H1 (cell line): ENCODE measurements at regions not wholly inside any gene's neighbourhood (a gene's known extent, or its start where the extent isn't known, plus 50 kb on each side); places are given as distances from the start of the nearest gene placed in this dataset.

ENCODE experiments used
- CTCF ChIA-PET: fragments of 300-600 bp; sonication (Branson Sonifier 250); formaldehyde crosslinking; loops from one replicate; lab custom pipeline; 2021; ENCODE audit not compliant: partially characterized antibody; lab: Charles Lee
- POLR2A ChIA-PET: fragments of 300-600 bp; sonication (Branson Sonifier 250); formaldehyde crosslinking; loops from one replicate; lab custom pipeline; 2021; ENCODE audit warnings: inconsistent platforms; ENCODE audit not compliant: partially characterized antibody; lab: Charles Lee
- DNase-seq, 2 experiments: peaks; one replicate each; pipeline versions ENCODE4 v3.0.0 to v3.0.0-alpha.2; 2010 to 2022; ENCODE audit warnings: low spot score in 2 of 2, low read depth in 1 of 2, mixed read lengths in 1 of 2
- FAIRE-seq: peaks from 2 replicates; lab custom pipeline; 2011; peaks lifted over from hg19 to GRCh38; lab: Jason Lieb, UNC
- H2AFZ ChIP-seq: 2 replicates; pipeline ENCODE4 v1.8.1; 2012; ENCODE audit warnings: low read length, inconsistent platforms
- H2AK5ac ChIP-seq: 2 replicates; pipeline ENCODE4 v1.6.1; 2013; ENCODE audit warnings: low read depth, low read length
- H2BK120ac ChIP-seq: replicated peaks from 2 replicates; pipeline ENCODE3; 2013; ENCODE audit warnings: low read depth, low read length, inconsistent platforms
- H2BK12ac ChIP-seq: 2 replicates; pipeline ENCODE4 v1.6.1; 2013; ENCODE audit warnings: low read depth, low read length
- H2BK15ac ChIP-seq: 2 replicates; pipeline ENCODE4 v1.6.1; 2013; ENCODE audit warnings: low read length
- H2BK20ac ChIP-seq: 2 replicates; pipeline ENCODE4 v1.6.1; 2013; ENCODE audit warnings: low read length
- H2BK5ac ChIP-seq: 2 replicates; pipeline ENCODE4 v1.6.1; 2013; ENCODE audit warnings: low read depth, low read length
- H3K14ac ChIP-seq: 2 replicates; pipeline ENCODE4 v1.6.1; 2013; ENCODE audit warnings: inconsistent platforms; ENCODE audit not compliant: insufficient read length
- H3K18ac ChIP-seq: 2 replicates; pipeline ENCODE4 v1.6.1; 2013; ENCODE audit warnings: low read length; ENCODE audit errors: extremely low read depth
- H3K23ac ChIP-seq: 2 replicates; pipeline ENCODE4 v1.6.1; 2013; ENCODE audit warnings: inconsistent platforms; ENCODE audit not compliant: insufficient read length
- H3K23me2 ChIP-seq: 2 replicates; pipeline ENCODE4 v1.6.1; 2013; ENCODE audit warnings: low read depth, low read length
- H3K27ac ChIP-seq: 2 replicates; pipeline ENCODE4 v1.6.1; 2011; ENCODE audit warnings: low read depth, low read length, inconsistent platforms
- H3K27me3 ChIP-seq, 4 experiments: replicated peaks in 1 of 4; 1 replicate in 1 of 4; 2 replicates in 3 of 4; pipeline versions ENCODE4 v1.6.1 to v1.8.1; 2011 to 2013; ENCODE audit warnings: low read length in 3 of 4, mild to moderate bottlenecking in 3 of 4, inconsistent platforms in 2 of 4, mixed read lengths in 2 of 4, moderate library complexity in 1 of 4; ENCODE audit not compliant: control insufficient read depth in 3 of 4, insufficient read depth in 3 of 4; ENCODE audit errors: extremely low read depth in 1 of 4
- H3K36me3 ChIP-seq, 4 experiments: 2 replicates each; pipeline versions ENCODE4 v1.6.1 to v1.8.1; 2011 to 2013; ENCODE audit warnings: mild to moderate bottlenecking in 4 of 4, low read length in 3 of 4, moderate library complexity in 2 of 4, control low read depth in 1 of 4, inconsistent platforms in 1 of 4; ENCODE audit not compliant: insufficient read depth in 4 of 4, control insufficient read depth in 2 of 4
- H3K4ac ChIP-seq: replicated peaks from 2 replicates; pipeline ENCODE3; 2013; ENCODE audit warnings: low read length, low read depth, mixed read lengths, inconsistent platforms; ENCODE audit not compliant: insufficient read length
- H3K4me1 ChIP-seq, 4 experiments: replicated peaks in 1 of 4; 1 replicate in 1 of 4; 2 replicates in 3 of 4; pipeline versions ENCODE4 v1.6.1 to v1.8.1; 2011 to 2013; ENCODE audit warnings: low read length in 3 of 4, inconsistent platforms in 2 of 4, mixed read lengths in 1 of 4; ENCODE audit not compliant: insufficient read depth in 4 of 4, control insufficient read depth in 3 of 4
- H3K4me2 ChIP-seq, 2 experiments: 2 replicates each; pipeline versions ENCODE4 v1.6.1 to v1.8.1; 2011 to 2013; ENCODE audit warnings: low read depth in 2 of 2, low read length in 2 of 2, control low read depth in 1 of 2, inconsistent platforms in 1 of 2, mild to moderate bottlenecking in 1 of 2; ENCODE audit not compliant: insufficient read depth in 1 of 2
- H3K4me3 ChIP-seq, 4 experiments: fragments of 200-600, 300-600 bp in 1 of 4; sonication (generic), shearing (Covaris generic), sonication (Bioruptor Twin) in 1 of 4; 2 replicates each; pipeline versions ENCODE4 v1.5.1 to v1.8.1; 2011 to 2016; ENCODE audit warnings: low read length in 4 of 4, low read depth in 3 of 4, control low read depth in 2 of 4, inconsistent platforms in 2 of 4, mild to moderate bottlenecking in 2 of 4, mixed read lengths in 1 of 4, moderate library complexity in 1 of 4; ENCODE audit not compliant: insufficient read depth in 2 of 4; ENCODE audit errors: extremely low read depth in 1 of 4
- H3K56ac ChIP-seq: replicated peaks from 2 replicates; pipeline ENCODE3; 2013; ENCODE audit warnings: low read depth, mild to moderate bottlenecking, mixed read lengths, low read length, inconsistent platforms; ENCODE audit not compliant: insufficient read length
- H3K79me1 ChIP-seq: 2 replicates; pipeline ENCODE4 v1.6.1; 2013; ENCODE audit warnings: low read depth, low read length, control low read depth
- H3K79me2 ChIP-seq, 2 experiments: 2 replicates each; pipeline versions ENCODE4 v1.6.1 to v1.8.1; 2012 to 2013; ENCODE audit warnings: low read length in 2 of 2, mild to moderate bottlenecking in 2 of 2, inconsistent platforms in 1 of 2; ENCODE audit not compliant: insufficient read depth in 2 of 2, control insufficient read depth in 1 of 2
- H3K9ac ChIP-seq, 4 experiments: replicated peaks in 1 of 4; 1 replicate in 1 of 4; 2 replicates in 3 of 4; pipeline versions ENCODE4 v1.6.1 to v1.8.1; 2011 to 2013; ENCODE audit warnings: low read depth in 3 of 4, low read length in 3 of 4, control low read depth in 2 of 4, mild to moderate bottlenecking in 2 of 4, moderate library complexity in 2 of 4, inconsistent platforms in 1 of 4; ENCODE audit errors: extremely low read depth in 1 of 4
- H3K9me3 ChIP-seq, 2 experiments: 2 replicates each; pipeline versions ENCODE4 v1.6.1 to v1.8.1; 2012 to 2013; ENCODE audit warnings: mild to moderate bottlenecking in 2 of 2, moderate library complexity in 2 of 2, control low read depth in 1 of 2, inconsistent platforms in 1 of 2, low read depth in 1 of 2, low read length in 1 of 2, mixed read lengths in 1 of 2; ENCODE audit not compliant: insufficient read depth in 2 of 2
- H4K20me1 ChIP-seq, 2 experiments: replicated peaks in 1 of 2; 2 replicates each; pipeline versions ENCODE3 to v1.8.1; 2011 to 2013; ENCODE audit warnings: inconsistent platforms in 2 of 2, low read length in 2 of 2, mild to moderate bottlenecking in 1 of 2; ENCODE audit not compliant: insufficient read depth in 2 of 2, control insufficient read depth in 1 of 2
- H4K5ac ChIP-seq: 2 replicates; pipeline ENCODE4 v1.6.1; 2013; ENCODE audit warnings: low read length, low read depth, mixed read lengths, inconsistent platforms; ENCODE audit not compliant: insufficient read length
- H4K8ac ChIP-seq: 2 replicates; pipeline ENCODE4 v1.8.0; 2013; ENCODE audit warnings: mild to moderate bottlenecking, moderate library complexity, low read length, inconsistent platforms; ENCODE audit not compliant: insufficient read depth; ENCODE audit errors: extremely low read depth
- H4K91ac ChIP-seq: replicated peaks from 2 replicates; pipeline ENCODE3; 2013; ENCODE audit warnings: low read length, mixed read lengths, inconsistent platforms; ENCODE audit not compliant: insufficient read length
- BACH1 ChIP-seq: IDR thresholded peaks from 2 replicates; pipeline ENCODE4 v1.6.1; 2012; ENCODE audit warnings: low read length, improper control_type of control experiment
- CEBPB ChIP-seq: IDR thresholded peaks from 2 replicates; pipeline ENCODE4 v1.6.1; 2012; ENCODE audit warnings: low read depth, low read length
- CHD1 ChIP-seq: IDR thresholded peaks from 2 replicates; pipeline ENCODE4 v1.6.1; 2012; ENCODE audit warnings: low read depth, low read length, improper control_type of control experiment
- EGR1 ChIP-seq: IDR thresholded peaks from 2 replicates; pipeline ENCODE4 v1.6.1; 2011; ENCODE audit warnings: low read depth, low read length, borderline replicate concordance
- GTF2F1 ChIP-seq: IDR thresholded peaks from 2 replicates; pipeline ENCODE4 v1.6.1; 2012; ENCODE audit warnings: low read depth, low read length, improper control_type of control experiment, borderline replicate concordance
- KDM5A ChIP-seq: fragments of 200-600 bp; IDR thresholded peaks from 2 replicates; pipeline ENCODE4 v1.7.1; 2012; ENCODE audit warnings: mild to moderate bottlenecking, low read length, inconsistent platforms, mixed read lengths
- NANOG ChIP-seq: IDR thresholded peaks from 2 replicates; pipeline ENCODE4 v1.6.1; 2011; ENCODE audit warnings: low read length, low read depth, mild to moderate bottlenecking, inconsistent platforms; ENCODE audit not compliant: insufficient read depth, poor library complexity, severe bottlenecking
- NRF1 ChIP-seq: IDR thresholded peaks from 2 replicates; pipeline ENCODE4 v1.6.1; 2011; ENCODE audit warnings: mild to moderate bottlenecking, low read depth, low read length, improper control_type of control experiment
- RNF2 ChIP-seq: fragments of 200-900, 300-1000 bp; sonication (generic); IDR thresholded peaks from 2 replicates; pipeline ENCODE4 v1.7.1; 2016; ENCODE audit warnings: borderline replicate concordance, low read depth, mild to moderate bottlenecking, antibody characterized with exemption, low read length; ENCODE audit not compliant: poor library complexity, severe bottlenecking; ENCODE audit errors: missing control alignments
- SAP30 ChIP-seq: fragments of 300-600 bp; sonication (generic); IDR thresholded peaks from 2 replicates; pipeline ENCODE4 v1.7.1; 2012; ENCODE audit warnings: low read length, moderate library complexity, mild to moderate bottlenecking, inconsistent platforms; ENCODE audit not compliant: insufficient read depth, insufficient replicate concordance
- SRF ChIP-seq: IDR thresholded peaks from 2 replicates; pipeline ENCODE4 v1.6.1; 2011; ENCODE audit warnings: mild to moderate bottlenecking, low read depth, low read length, moderate library complexity
- YY1 ChIP-seq: IDR thresholded peaks from 2 replicates; pipeline ENCODE4 v1.6.1; 2011; ENCODE audit warnings: low read depth, mild to moderate bottlenecking, low read length
- WGBS, 2 experiments: shearing (Covaris generic) in 1 of 2; methylation state at CpG; one replicate each; pipeline versions ENCODE4 v1.1.6 to v1.1.7; 2013 to 2015; ENCODE audit warnings: low lambda C conversion rate in 2 of 2, mixed read lengths in 2 of 2, inconsistent platforms in 1 of 2, low coverage in 1 of 2, missing lambda C conversion rate in 1 of 2; ENCODE audit not compliant: insufficient replicate concordance in 2 of 2, insufficient coverage in 1 of 2, insufficient read length in 1 of 2; ENCODE audit errors: extremely low coverage in 1 of 2, missing lambda C conversion rate in 1 of 2; 5-methylcytosine and 5-hydroxymethylcytosine counted together

GRCh38 chr12:38445040-38445439 is 128.5 kb downstream of the ALG10B start:
- no peak overlapping the region for H3K23ac ChIP-seq
- no peak overlapping the region for H2BK15ac ChIP-seq
- H3K9ac ChIP-seq = no peak overlapping the region
- no peak overlapping the region for H4K91ac ChIP-seq
- no peak for TF ChIP-seq NRF1
- TF ChIP-seq CEBPB = no peak
- TF ChIP-seq KDM5A = no peak
- TF ChIP-seq SAP30 = no peak
- no peak for TF ChIP-seq SRF
- no peak for TF ChIP-seq CHD1
- TF ChIP-seq RNF2 = no peak
- TF ChIP-seq YY1 = no peak
- TF ChIP-seq BACH1 = no peak
- TF ChIP-seq EGR1 = no peak
- no peak for TF ChIP-seq GTF2F1
- no peak for TF ChIP-seq NANOG
- ChIA-PET CTCF (no interaction called here), POLR2A (no interaction called here)
- no peak overlapping the region for H2AFZ ChIP-seq
- H4K5ac ChIP-seq = no peak overlapping the region
- H2BK12ac ChIP-seq = no peak overlapping the region
- H3K79me2 ChIP-seq = no peaks in the 10 kb centered on the region
- H2BK120ac ChIP-seq = no peak overlapping the region
- H4K8ac ChIP-seq = no peak overlapping the region
- peaks cover 0 to 7% of the 10 kb centered on the region in 2 experiments; a peak in 1 of 4 replicates for H3K9me3 ChIP-seq
- H3K23me2 ChIP-seq = no peaks in the 10 kb centered on the region
- H3K79me1 ChIP-seq = no peaks in the 10 kb centered on the region
- no peaks in the 10 kb centered on the region for H4K20me1 ChIP-seq
- DNase-seq (no peak), FAIRE-seq (no peak)
- no peak overlapping the region for H3K18ac ChIP-seq
- no peak overlapping the region for H3K4ac ChIP-seq
- no peaks in the 10 kb centered on the region for H3K27me3 ChIP-seq
- no peak overlapping the region for H2AK5ac ChIP-seq
- no peaks in the 10 kb centered on the region for H3K36me3 ChIP-seq
- no peak overlapping the region for H2BK20ac ChIP-seq
- H2BK5ac ChIP-seq = no peak overlapping the region
- no peak overlapping the region for H3K27ac ChIP-seq
- no peak overlapping the region for H3K4me3 ChIP-seq
- no peak overlapping the region for H3K56ac ChIP-seq
- 96% methylated on average over 2 of the region's 2 CpGs; no CpG with 5 or more reads in 1 of the 2 experiments for whole genome bisulfite sequencing, 2 experiments
- H3K14ac ChIP-seq = no peak overlapping the region
- H3K4me1 ChIP-seq = no peaks in the 10 kb centered on the region
- no peak overlapping the region for H3K4me2 ChIP-seq
